H9 (cell line): ENCODE measurements at regions not wholly inside any gene's neighbourhood (a gene's known extent, or its start where the extent isn't known, plus 50 kb on each side); places are given as distances from the start of the nearest gene placed in this dataset.

Source experiments
- DNase-seq: peaks from one replicate; pipeline ENCODE4 v3.0.0-alpha.2; 2017
- H2AFZ ChIP-seq: one replicate; pipeline ENCODE4 v1.6.1; 2013; ENCODE audit warnings: mild to moderate bottlenecking, low read length, control low read depth, moderate library complexity
- H2AK5ac ChIP-seq: 2 replicates; pipeline ENCODE4 v1.6.1; 2013; ENCODE audit warnings: low read length, control low read depth, mixed read lengths; ENCODE audit not compliant: insufficient read length
- H2BK120ac ChIP-seq: one replicate; pipeline ENCODE4 v1.6.1; 2013; ENCODE audit warnings: low read depth, mild to moderate bottlenecking, low read length, control low read depth, inconsistent platforms; ENCODE audit not compliant: poor library complexity, severe bottlenecking
- H2BK12ac ChIP-seq: 2 replicates; pipeline ENCODE4 v1.6.1; 2013; ENCODE audit warnings: low read length, control low read depth, mixed read lengths, low read depth; ENCODE audit not compliant: insufficient read length
- H2BK15ac ChIP-seq: 2 replicates; pipeline ENCODE4 v1.6.1; 2013; ENCODE audit warnings: low read depth, low read length, control low read depth
- H2BK20ac ChIP-seq: one replicate; pipeline ENCODE4 v1.6.1; 2013; ENCODE audit warnings: low read depth, mild to moderate bottlenecking, low read length, control low read depth, inconsistent platforms; ENCODE audit not compliant: poor library complexity, severe bottlenecking
- H2BK5ac ChIP-seq: 2 replicates; pipeline ENCODE4 v1.6.1; 2013; ENCODE audit warnings: low read length, control low read depth, mixed read lengths; ENCODE audit not compliant: insufficient read length
- H3K14ac ChIP-seq: 2 replicates; pipeline ENCODE4 v1.6.1; 2013; ENCODE audit warnings: low read length, control low read depth; ENCODE audit not compliant: insufficient read depth
- H3K18ac ChIP-seq: 2 replicates; pipeline ENCODE4 v1.6.1; 2013; ENCODE audit warnings: low read depth, mild to moderate bottlenecking, mixed read lengths, low read length, control low read depth; ENCODE audit not compliant: insufficient read length
- H3K23ac ChIP-seq: 2 replicates; pipeline ENCODE4 v1.6.1; 2013; ENCODE audit warnings: low read length, control low read depth, mixed read lengths, low read depth; ENCODE audit not compliant: insufficient read length
- H3K23me2 ChIP-seq: 2 replicates; pipeline ENCODE4 v1.6.1; 2013; ENCODE audit warnings: low read depth, mild to moderate bottlenecking, mixed read lengths, low read length, control low read depth; ENCODE audit not compliant: insufficient read length, poor library complexity, severe bottlenecking
- H3K27ac ChIP-seq: 2 replicates; pipeline ENCODE4 v1.5.1; 2013; ENCODE audit warnings: low read length, control low read depth, mixed read lengths, low read depth; ENCODE audit not compliant: insufficient read length
- H3K27me3 ChIP-seq: 2 replicates; pipeline ENCODE4 v1.6.1; 2013; ENCODE audit warnings: low read length, control low read depth, inconsistent platforms; ENCODE audit not compliant: insufficient read depth
- H3K4ac ChIP-seq: 2 replicates; pipeline ENCODE4 v1.6.1; 2013; ENCODE audit warnings: low read depth, mild to moderate bottlenecking, control low read depth, inconsistent platforms, low read length, moderate library complexity
- H3K4me1 ChIP-seq: 2 replicates; pipeline ENCODE4 v1.6.1; 2013; ENCODE audit warnings: low read length, control low read depth, inconsistent platforms; ENCODE audit not compliant: insufficient read depth
- H3K4me2 ChIP-seq: 2 replicates; pipeline ENCODE4 v1.6.1; 2013; ENCODE audit warnings: low read length, control low read depth, mixed read lengths; ENCODE audit not compliant: insufficient read length, insufficient read depth
- H3K56ac ChIP-seq: 2 replicates; pipeline ENCODE4 v1.6.1; 2013; ENCODE audit warnings: low read depth, mild to moderate bottlenecking, mixed read lengths, low read length, control low read depth; ENCODE audit not compliant: insufficient read length
- H3K79me1 ChIP-seq: 2 replicates; pipeline ENCODE4 v1.6.1; 2013; ENCODE audit warnings: low read depth, mild to moderate bottlenecking, moderate library complexity, low read length, control low read depth, inconsistent platforms; ENCODE audit not compliant: insufficient read depth, poor library complexity, severe bottlenecking
- H3K79me2 ChIP-seq: 2 replicates; pipeline ENCODE4 v1.6.1; 2013; ENCODE audit warnings: low read length, control low read depth, inconsistent platforms; ENCODE audit not compliant: insufficient read depth
- H3K9ac ChIP-seq: 2 replicates; pipeline ENCODE4 v1.6.1; 2013; ENCODE audit warnings: low read length, control low read depth, mixed read lengths; ENCODE audit not compliant: insufficient read length; ENCODE audit errors: extremely low read depth
- H3K9me3 ChIP-seq: one replicate; pipeline ENCODE4 v1.6.1; 2013; ENCODE audit warnings: low read depth, low read length, inconsistent platforms; ENCODE audit not compliant: control insufficient read depth
- H3T11ph ChIP-seq: one replicate; pipeline ENCODE4 v1.6.1; 2013; ENCODE audit warnings: mild to moderate bottlenecking, low read length, control low read depth, inconsistent platforms
- H4K20me1 ChIP-seq: one replicate; pipeline ENCODE4 v1.6.1; 2013; ENCODE audit not compliant: control insufficient read depth, insufficient read length, insufficient read depth
- H4K5ac ChIP-seq: 2 replicates; pipeline ENCODE4 v1.6.1; 2013; ENCODE audit warnings: low read depth, mild to moderate bottlenecking, mixed read lengths, low read length, control low read depth; ENCODE audit not compliant: insufficient read length
- H4K8ac ChIP-seq: replicated peaks from 2 replicates; pipeline ENCODE4 v1.6.1; 2013; ENCODE audit warnings: low read length, control low read depth, mixed read lengths, low read depth; ENCODE audit not compliant: insufficient read length
- H4K91ac ChIP-seq: 2 replicates; pipeline ENCODE4 v1.6.1; 2013; ENCODE audit warnings: low read depth, mild to moderate bottlenecking, moderate library complexity, mixed read lengths, low read length, control low read depth; ENCODE audit not compliant: insufficient read length
- H3K27ac Mint-ChIP-seq, 3 experiments: 2 replicates in 2 of 3; 3 replicates in 1 of 3; pipeline ENCODE4 v1.8.0; 2020 to 2021; ENCODE audit warnings: mixed read lengths in 3 of 3, mild to moderate bottlenecking in 1 of 3, moderate library complexity in 1 of 3
- H3K27me3 Mint-ChIP-seq: 2 replicates; pipeline ENCODE4 v1.8.0; 2021; ENCODE audit warnings: low read depth, mild to moderate bottlenecking, moderate library complexity, mixed read lengths
- H3K36me3 Mint-ChIP-seq, 3 experiments: 2 replicates in 2 of 3; 3 replicates in 1 of 3; pipeline ENCODE4 v1.8.0; 2020 to 2021; ENCODE audit warnings: low read depth in 3 of 3, mixed read lengths in 3 of 3; ENCODE audit not compliant: insufficient read depth in 1 of 3
- H3K4me1 Mint-ChIP-seq, 2 experiments: 2 replicates each; pipeline ENCODE4 v1.8.0; 2020; ENCODE audit warnings: mixed read lengths in 2 of 2
- H3K4me3 Mint-ChIP-seq, 2 experiments: 2 replicates in 1 of 2; 3 replicates in 1 of 2; pipeline ENCODE4 v1.8.0; 2020 to 2021; ENCODE audit warnings: mild to moderate bottlenecking in 2 of 2, mixed read lengths in 2 of 2, moderate library complexity in 1 of 2
- H3K9me3 Mint-ChIP-seq, 2 experiments: 2 replicates in 1 of 2; 3 replicates in 1 of 2; pipeline ENCODE4 v1.8.0; 2020; ENCODE audit warnings: mild to moderate bottlenecking in 2 of 2, mixed read lengths in 2 of 2, moderate library complexity in 1 of 2
- WGBS: extraction: QIAGEN DNeasy Blood & Tissue Kit; methylation state at CpG from one replicate; pipeline ENCODE4 v1.1.7; 2013; ENCODE audit warnings: missing lambda C conversion rate, low lambda C conversion rate, mixed read lengths; ENCODE audit not compliant: insufficient read length; ENCODE audit errors: extremely low coverage; 5-methylcytosine and 5-hydroxymethylcytosine counted together
- TF ChIP-seq, protein P1 (sequence below): fragments of 200-600 bp; sonication (generic); conservative IDR thresholded peaks from 3 replicates; pipeline ENCODE4 v1.8.0; 2021; ENCODE audit warnings: antibody characterized with exemption, mild to moderate bottlenecking

DNA sequence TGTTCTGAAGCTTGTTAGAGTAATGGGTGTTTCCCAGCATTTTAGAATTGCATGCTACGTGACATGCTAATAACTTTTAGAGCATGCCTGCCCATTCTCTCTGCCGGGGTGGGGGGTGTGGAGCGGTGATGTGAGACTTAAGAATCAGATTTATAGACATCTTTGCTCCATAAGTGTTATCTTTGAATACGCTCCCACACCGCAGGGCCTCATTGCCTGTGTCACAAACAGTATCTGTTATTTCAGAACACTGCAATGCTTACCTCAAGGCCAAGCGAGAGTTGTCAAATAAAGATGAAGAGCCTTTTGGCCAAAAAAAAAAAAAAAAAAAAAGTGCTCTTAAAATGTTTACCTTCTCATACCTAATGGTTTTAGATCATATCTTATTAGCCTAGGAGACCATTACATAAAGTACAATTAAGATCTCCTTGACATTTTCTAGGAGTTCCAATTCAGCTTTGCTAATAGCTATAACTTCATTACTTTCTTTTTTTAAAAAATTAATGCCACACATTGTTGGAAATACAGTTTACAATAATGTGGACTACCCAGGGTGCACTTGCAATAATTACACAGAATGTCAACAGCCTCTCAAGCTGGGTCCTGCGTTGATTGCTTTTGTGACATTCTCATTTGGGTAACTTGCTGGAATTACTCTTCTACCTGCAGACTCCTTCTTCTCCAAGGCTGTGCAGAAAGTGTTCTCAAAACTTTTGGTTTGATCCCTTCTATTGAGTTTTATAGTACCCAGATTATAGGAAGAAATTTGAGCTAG, 525.3 kb downstream of the KLF12 start:
- H3K27me3 Mint-ChIP-seq, result no peaks in the 10 kb centered on the region; the same call in 1 of the 2 replicates
- no peak overlapping the region for H3K27ac ChIP-seq
- H2BK12ac ChIP-seq, result no peak overlapping the region
- no peak overlapping the region for H3K9ac ChIP-seq
- TF ChIP-seq, protein P1, sequence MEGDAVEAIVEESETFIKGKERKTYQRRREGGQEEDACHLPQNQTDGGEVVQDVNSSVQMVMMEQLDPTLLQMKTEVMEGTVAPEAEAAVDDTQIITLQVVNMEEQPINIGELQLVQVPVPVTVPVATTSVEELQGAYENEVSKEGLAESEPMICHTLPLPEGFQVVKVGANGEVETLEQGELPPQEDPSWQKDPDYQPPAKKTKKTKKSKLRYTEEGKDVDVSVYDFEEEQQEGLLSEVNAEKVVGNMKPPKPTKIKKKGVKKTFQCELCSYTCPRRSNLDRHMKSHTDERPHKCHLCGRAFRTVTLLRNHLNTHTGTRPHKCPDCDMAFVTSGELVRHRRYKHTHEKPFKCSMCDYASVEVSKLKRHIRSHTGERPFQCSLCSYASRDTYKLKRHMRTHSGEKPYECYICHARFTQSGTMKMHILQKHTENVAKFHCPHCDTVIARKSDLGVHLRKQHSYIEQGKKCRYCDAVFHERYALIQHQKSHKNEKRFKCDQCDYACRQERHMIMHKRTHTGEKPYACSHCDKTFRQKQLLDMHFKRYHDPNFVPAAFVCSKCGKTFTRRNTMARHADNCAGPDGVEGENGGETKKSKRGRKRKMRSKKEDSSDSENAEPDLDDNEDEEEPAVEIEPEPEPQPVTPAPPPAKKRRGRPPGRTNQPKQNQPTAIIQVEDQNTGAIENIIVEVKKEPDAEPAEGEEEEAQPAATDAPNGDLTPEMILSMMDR, result no peak
- H3K9me3 Mint-ChIP-seq, result no peaks in the 10 kb centered on the region
- no peak overlapping the region for H2BK20ac ChIP-seq
- no peak overlapping the region for H2BK15ac ChIP-seq
- H3T11ph ChIP-seq, result no peak overlapping the region
- no peak overlapping the region for H3K4me2 ChIP-seq
- no peaks in the 10 kb centered on the region for H3K36me3 Mint-ChIP-seq
- no peaks in the 10 kb centered on the region for H3K27me3 ChIP-seq
- no peak overlapping the region for H3K23ac ChIP-seq
- no peak overlapping the region for H4K5ac ChIP-seq
- no peak overlapping the region for H3K27ac Mint-ChIP-seq
- H4K91ac ChIP-seq, result no peak overlapping the region
- no peaks in the 10 kb centered on the region for H3K79me2 ChIP-seq
- no peak overlapping the region for H3K14ac ChIP-seq
- no peaks in the 10 kb centered on the region for H3K4me1 ChIP-seq
- WGBS, result no CpG with 5 or more reads among the region's 7 CpGs
- H2BK5ac ChIP-seq, result no peak overlapping the region
- no peak overlapping the region for H3K4me3 Mint-ChIP-seq
- H3K79me1 ChIP-seq, result no peaks in the 10 kb centered on the region
- H4K8ac ChIP-seq, result no peak overlapping the region
- H3K9me3 ChIP-seq, result no peaks in the 10 kb centered on the region
- no peaks in the 10 kb centered on the region for H3K23me2 ChIP-seq
- H2AK5ac ChIP-seq, result no peak overlapping the region
- H3K56ac ChIP-seq, result no peak overlapping the region
- H2BK120ac ChIP-seq, result no peak overlapping the region
- peaks cover 9 to 16% of the 10 kb centered on the region in 2 experiments for H3K4me1 Mint-ChIP-seq
- no peak overlapping the region for H3K4ac ChIP-seq
- no peaks in the 10 kb centered on the region for H4K20me1 ChIP-seq
- H2AFZ ChIP-seq, result no peak overlapping the region
- no peak overlapping the region for H3K18ac ChIP-seq
- DNase-seq, result no peak
